Activated CD8-positive, alpha-beta memory T cell treated with anti-CD3 and anti-CD28 coated beads for 36 hours (primary cell): ENCODE measurements at regions not wholly inside any gene's neighbourhood (a gene's known extent, or its start where the extent isn't known, plus 50 kb on each side); places are given as distances from the start of the nearest gene placed in this dataset.
"Not testable (repeated sequence)": the region's sequence is repeated elsewhere in the genome, so short reads cannot be mapped to it uniquely, and the experiment has no call there.

ENCODE experiments used
- CTCF ChIA-PET: fragments of 350-600 bp; sonication (Branson Sonifier 250); formaldehyde crosslinking; loops from one replicate; lab custom pipeline; 2021; ENCODE audit warnings: antibody characterized with exemption; lab: Charles Lee
- POLR2A ChIA-PET: fragments of 350-600 bp; sonication (Branson Sonifier 250); formaldehyde crosslinking; loops from one replicate; lab custom pipeline; 2021; ENCODE audit warnings: antibody characterized with exemption; lab: Charles Lee

GRCh38 chr15:58314593-58315216 lies 117.1 kb upstream of the LIPC start:
- ChIA-PET CTCF (no interaction called here), POLR2A (interaction anchor here (1.1 to 1.3 kb wide), 2 partner anchors 18 to 435 kb away, joined by 3 read pairs; no protein-coding TSS in a partner anchor)

- POLR2A ChIA-PET: no interaction called here
- CTCF ChIA-PET: no interaction called here
These were observed 113.3 kb upstream of the LIPC start for GRCh38 chr15:58318517-58318916.

GRCh38 chr15:58321034-58321433 lies 110.8 kb upstream of the LIPC start:
- POLR2A ChIA-PET: interaction anchor here (0.7 kb wide), 1 partner anchor 13 kb away, joined by 3 read pairs; no protein-coding TSS in a partner anchor
- CTCF ChIA-PET: no interaction called here

- ChIA-PET POLR2A (no interaction called here), CTCF (no interaction called here)
These were observed 109.5 kb upstream of the LIPC start for GRCh38 chr15:58322253-58322652.

- CTCF ChIA-PET, POLR2A ChIA-PET: not testable (repeated sequence)
These were observed 108.5 kb upstream of the LIPC start for GRCh38 chr15:58323321-58323720.

- CTCF ChIA-PET: no interaction called here
- POLR2A ChIA-PET: no interaction called here
These were observed 107.3 kb upstream of the LIPC start for GRCh38 chr15:58324533-58324932.

GRCh38 chr15:58327958-58328357 lies 103.8 kb upstream of the LIPC start:
- ChIA-PET CTCF (interaction anchor here (0.5 kb wide), 1 partner anchor 249 kb away, joined by 4 read pairs; no protein-coding TSS in a partner anchor), POLR2A (no interaction called here)

GRCh38 chr15:58329211-58329610 lies 102.6 kb upstream of the LIPC start:
- CTCF ChIA-PET: interaction anchor here (0.7 kb wide), 1 partner anchor 1893 kb away, joined by 3 read pairs; no protein-coding TSS in a partner anchor

GRCh38 chr15:58329781-58330671 lies 101.8 kb upstream of the LIPC start:
- POLR2A ChIA-PET: no interaction called here
- CTCF ChIA-PET: no interaction called here

More at GRCh38 chr15:58329211-58329610, 102.6 kb upstream of the LIPC start:
- POLR2A ChIA-PET: no interaction called here

GRCh38 chr15:58330741-58331559 lies 100.8 kb upstream of the LIPC start:
- ChIA-PET CTCF (no interaction called here), POLR2A (no interaction called here)

- ChIA-PET POLR2A (interaction anchor here (1.3 kb wide), 1 partner anchor 79 kb away, joined by 7 read pairs; no protein-coding TSS in a partner anchor), CTCF (no interaction called here)
These were observed 100.3 kb upstream of the LIPC start for GRCh38 chr15:58331560-58331912.

GRCh38 chr15:58331913-58332675 lies 99.7 kb upstream of the LIPC start:
- ChIA-PET POLR2A (interaction anchor here (0.7 to 1.3 kb wide), 3 partner anchors 18 to 439 kb away, joined by 3 to 7 read pairs (median 4); partner anchors contain the start of gene MINDY2), CTCF (interaction anchor here (0.8 to 1.2 kb wide), 2 partner anchors 27 to 146 kb away, joined by 3 read pairs; no protein-coding TSS in a partner anchor)

GRCh38 chr15:58332676-58333400 lies 99.0 kb upstream of the LIPC start:
- CTCF ChIA-PET: interaction anchor here (0.8 to 1.2 kb wide), 2 partner anchors 26 to 145 kb away, joined by 3 read pairs; no protein-coding TSS in a partner anchor
- POLR2A ChIA-PET: interaction anchor here (0.7 to 1.3 kb wide), 3 partner anchors 19 to 438 kb away, joined by 3 to 7 read pairs (median 4); partner anchors contain the start of gene MINDY2

- CTCF ChIA-PET: no interaction called here
- POLR2A ChIA-PET: no interaction called here
These were observed 97.0 kb upstream of the LIPC start for GRCh38 chr15:58334803-58335202.

GRCh38 chr15:58336161-58336560 lies 95.6 kb upstream of the LIPC start:
- ChIA-PET CTCF (interaction anchor here (0.6 kb wide), 1 partner anchor 78 kb away, joined by 3 read pairs; no protein-coding TSS in a partner anchor), POLR2A (interaction anchor here (0.7 kb wide), 1 partner anchor 104 kb away, joined by 6 read pairs; no protein-coding TSS in a partner anchor)

- CTCF ChIA-PET: no interaction called here
These were observed 91.6 kb upstream of the LIPC start for GRCh38 chr15:58340176-58340575.

GRCh38 chr15:58342508-58342907 lies 89.3 kb upstream of the LIPC start:
- CTCF ChIA-PET: no interaction called here
- POLR2A ChIA-PET: no interaction called here

More at GRCh38 chr15:58340176-58340575, 91.6 kb upstream of the LIPC start:
- POLR2A ChIA-PET: no interaction called here
